Smooth muscle cell (in vitro differentiated cells): ENCODE measurements at regions not wholly inside any gene's neighbourhood (a gene's known extent, or its start where the extent isn't known, plus 50 kb on each side); places are given as distances from the start of the nearest gene placed in this dataset.

Source experiments
- DNase-seq: peaks from one replicate; lab custom pipeline; 2025; ENCODE audit not compliant: unreplicated experiment; lab: John Stamatoyannopoulos, UW
- H2AFZ ChIP-seq: fragments of 200-600 bp; sonication (generic); 2 replicates; pipeline ENCODE4 v1.6.0; 2016; ENCODE audit warnings: antibody characterized with exemption, low read depth, mild to moderate bottlenecking
- H3F3A ChIP-seq: fragments of 200-600 bp; sonication (generic); 2 replicates; pipeline ENCODE4 v1.6.0; 2017; ENCODE audit warnings: antibody characterized with exemption, low read depth
- H3K27ac ChIP-seq: fragments of 200-600 bp; sonication (generic); 2 replicates; pipeline ENCODE4 v1.5.1; 2016; ENCODE audit warnings: low read depth, mild to moderate bottlenecking
- H3K27me3 ChIP-seq: fragments of 200-600 bp; sonication (generic); 2 replicates; pipeline ENCODE4 v1.6.1; 2016; ENCODE audit warnings: low read depth, mild to moderate bottlenecking
- H3K36me3 ChIP-seq: fragments of 200-600 bp; sonication (generic); 2 replicates; pipeline ENCODE4 v1.5.1; 2016; ENCODE audit warnings: low read depth
- H3K4me1 ChIP-seq: fragments of 200-600 bp; sonication (generic); 2 replicates; pipeline ENCODE4 v1.5.1; 2016; ENCODE audit warnings: low read depth
- H3K4me2 ChIP-seq: fragments of 200-600 bp; sonication (generic); 2 replicates; pipeline ENCODE4 v1.6.0; 2016; ENCODE audit warnings: mild to moderate bottlenecking
- H3K4me3 ChIP-seq: fragments of 200-600 bp; sonication (generic); 2 replicates; pipeline ENCODE4 v1.5.1; 2016; ENCODE audit warnings: mild to moderate bottlenecking
- H3K79me2 ChIP-seq: fragments of 200-600 bp; sonication (generic); 2 replicates; pipeline ENCODE4 v1.6.0; 2016; ENCODE audit warnings: low read depth, mild to moderate bottlenecking
- H3K9ac ChIP-seq: fragments of 200-600 bp; sonication (generic); 2 replicates; pipeline ENCODE4 v1.6.0; 2016; ENCODE audit warnings: low read depth
- H3K9me3 ChIP-seq: fragments of 200-600 bp; sonication (generic); replicated peaks from 2 replicates; pipeline ENCODE4 v1.5.1; 2016; ENCODE audit warnings: low read depth
- H4K20me1 ChIP-seq: fragments of 200-600 bp; sonication (generic); 2 replicates; pipeline ENCODE4 v1.6.0; 2016; ENCODE audit warnings: low read depth
- CTCF ChIP-seq: fragments of 200-600 bp; sonication (generic); IDR thresholded peaks from 2 replicates; pipeline ENCODE4 v1.5.1; 2017; ENCODE audit warnings: borderline replicate concordance, mild to moderate bottlenecking, antibody characterized with exemption; ENCODE audit not compliant: insufficient read depth, poor library complexity, severe bottlenecking
- WGBS: methylation state at CpG from one replicate; pipeline ENCODE4 v1.1.7; 2016; ENCODE audit warnings: low lambda C conversion rate; 5-methylcytosine and 5-hydroxymethylcytosine counted together

- Histone ChIP-seq H3K27me3 (no peaks in the 10 kb centered on the region), H3K4me1 (no peaks in the 10 kb centered on the region), H3K4me2 (no peak overlapping the region), H3K36me3 (no peaks in the 10 kb centered on the region), H3K4me3 (no peak overlapping the region), H4K20me1 (no peaks in the 10 kb centered on the region), H3K79me2 (no peaks in the 10 kb centered on the region), H3K9me3 (no peaks in the 10 kb centered on the region), H3K27ac (no peak overlapping the region), H3K9ac (no peak overlapping the region), H2AFZ (no peak overlapping the region), H3F3A (no peaks in the 10 kb centered on the region)
- 95% methylated on average over 4 of the region's 4 CpGs for WGBS
- no peak for TF ChIP-seq CTCF
- no peak for DNase-seq
Measured at GRCh38 chr1:193356249-193356648, 169.8 kb upstream of the B3GALT2 start.

- Histone ChIP-seq H3K4me3 (no peak overlapping the region), H3F3A (no peaks in the 10 kb centered on the region), H3K9me3 (no peaks in the 10 kb centered on the region), H4K20me1 (no peaks in the 10 kb centered on the region), H3K4me1 (no peaks in the 10 kb centered on the region), H3K9ac (no peak overlapping the region), H2AFZ (no peak overlapping the region), H3K27me3 (no peaks in the 10 kb centered on the region), H3K27ac (no peak overlapping the region), H3K36me3 (no peaks in the 10 kb centered on the region), H3K79me2 (no peaks in the 10 kb centered on the region), H3K4me2 (no peak overlapping the region)
- 82% methylated on average over 2 of the region's 2 CpGs for WGBS
- DNase-seq = no peak
- TF ChIP-seq CTCF = no peak
Measured at GRCh38 chr1:193355626-193356025, 169.2 kb upstream of the B3GALT2 start.

GRCh38 chr1:193355178-193355577, 168.8 kb upstream of the B3GALT2 start:
- no peak for DNase-seq
- no peak overlapping the region for H3K4me2 ChIP-seq

More at GRCh38 chr1:193355178-193355577, 168.8 kb upstream of the B3GALT2 start:
- no peaks in the 10 kb centered on the region for H3K36me3 ChIP-seq
- WGBS = 73% methylated on average over 2 of the region's 2 CpGs
- TF ChIP-seq CTCF = no peak
- H3K27me3 ChIP-seq = no peaks in the 10 kb centered on the region
- H2AFZ ChIP-seq = no peak overlapping the region
- no peaks in the 10 kb centered on the region for H3K4me1 ChIP-seq
- no peak overlapping the region for H3K9ac ChIP-seq
- no peak overlapping the region for H3K4me3 ChIP-seq
- no peak overlapping the region for H3K27ac ChIP-seq
- no peaks in the 10 kb centered on the region for H4K20me1 ChIP-seq
- no peaks in the 10 kb centered on the region for H3F3A ChIP-seq
- H3K79me2 ChIP-seq = no peaks in the 10 kb centered on the region
- no peaks in the 10 kb centered on the region for H3K9me3 ChIP-seq
